Esophagus (tissue), 2 donors: ENCODE measurements at regions not wholly inside any gene's neighbourhood (a gene's known extent, or its start where the extent isn't known, plus 50 kb on each side); places are given as distances from the start of the nearest gene placed in this dataset.

Experiments
- H3K27ac ChIP-seq, 2 donors: one replicate each; pipeline ENCODE4 v1.5.1; 2013; ENCODE audit warnings: low read depth in 2 of 2, mild to moderate bottlenecking in 2 of 2, inconsistent platforms in 1 of 2, low read length in 1 of 2, moderate library complexity in 1 of 2
- H3K27me3 ChIP-seq, 2 donors: one replicate each; pipeline ENCODE4 v1.6.1; 2013; ENCODE audit warnings: low read length in 2 of 2, control low read depth in 1 of 2, mild to moderate bottlenecking in 1 of 2; ENCODE audit not compliant: insufficient read depth in 2 of 2, control insufficient read depth in 1 of 2
- H3K36me3 ChIP-seq, 2 donors: one replicate each; pipeline ENCODE4 v1.6.1; 2013; ENCODE audit warnings: low read length in 1 of 2; ENCODE audit not compliant: control insufficient read depth in 2 of 2, insufficient read depth in 2 of 2
- H3K4me1 ChIP-seq, 2 donors: one replicate each; pipeline ENCODE4 v1.6.1; 2013; ENCODE audit warnings: low read length in 1 of 2; ENCODE audit not compliant: control insufficient read depth in 2 of 2, insufficient read depth in 2 of 2
- H3K4me3 ChIP-seq, 2 donors: one replicate each; pipeline ENCODE4 v1.5.1; 2013; ENCODE audit warnings: low read length in 2 of 2, mild to moderate bottlenecking in 2 of 2, low read depth in 1 of 2, moderate library complexity in 1 of 2
- H3K9me3 ChIP-seq, 2 donors: one replicate each; pipeline ENCODE4 v1.6.1; 2013; ENCODE audit warnings: mild to moderate bottlenecking in 2 of 2, low read depth in 1 of 2, low read length in 1 of 2, moderate library complexity in 1 of 2; ENCODE audit not compliant: control insufficient read depth in 2 of 2, insufficient read depth in 1 of 2
- WGBS, 2 donors: extraction: QIAGEN DNeasy Blood & Tissue Kit; methylation state at CpG; one replicate each; pipeline ENCODE4 v1.1.7; 2013; 5-methylcytosine and 5-hydroxymethylcytosine counted together
- donor health status: healthy with polysubstance abuse.
- donor health status: Bipolar disorder and iron deficiency.

- 88 to 89% methylated on average over 5 of the region's 5 CpGs for WGBS, 2 donors
- H3K4me1 ChIP-seq: no peaks in the 10 kb centered on the region
Measured at GRCh38 chr2:7352191-7352590, 435.0 kb downstream of the RNF144A start.

DNA sequence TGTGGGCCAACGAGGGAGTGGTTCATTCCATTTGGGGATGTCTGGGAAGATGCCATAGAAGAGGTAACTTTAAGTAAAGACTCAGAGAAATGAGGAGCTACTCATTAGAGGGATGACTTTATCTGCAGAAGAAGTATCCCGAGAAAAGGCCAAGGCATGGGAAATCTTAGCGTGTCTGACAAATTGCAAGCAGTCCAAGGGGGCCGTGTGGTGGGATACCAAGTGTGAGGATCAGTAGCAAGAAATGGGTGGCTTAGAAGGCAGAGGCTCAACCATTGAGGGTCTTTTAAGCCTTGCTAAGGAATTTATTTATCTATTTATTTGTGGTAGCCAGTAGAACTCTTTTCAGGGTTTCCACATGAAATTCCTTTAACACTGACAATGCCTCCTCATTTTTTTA, 436.4 kb downstream of the RNF144A start:
- H3K4me1 ChIP-seq: no peaks in the 10 kb centered on the region
- H3K4me3 ChIP-seq: no peak overlapping the region
- WGBS, 2 donors: 88 to 91% methylated on average over 4 of the region's 4 CpGs
- H3K27me3 ChIP-seq: no peaks in the 10 kb centered on the region
- no peaks in the 10 kb centered on the region for H3K36me3 ChIP-seq
- H3K9me3 ChIP-seq: no peaks in the 10 kb centered on the region
- no peak overlapping the region for H3K27ac ChIP-seq

More at GRCh38 chr2:7352191-7352590, 435.0 kb downstream of the RNF144A start:
- Histone ChIP-seq H3K27ac (no peak overlapping the region), H3K4me3 (no peak overlapping the region), H3K9me3 (no peaks in the 10 kb centered on the region), H3K27me3 (no peaks in the 10 kb centered on the region), H3K36me3 (no peaks in the 10 kb centered on the region)

GRCh38 chr2:7355781-7356180, 438.6 kb downstream of the RNF144A start:
- Histone ChIP-seq H3K36me3 (no peaks in the 10 kb centered on the region), H3K4me1 (no peaks in the 10 kb centered on the region), H3K27ac (no peak overlapping the region), H3K27me3 (no peaks in the 10 kb centered on the region), H3K4me3 (no peak overlapping the region), H3K9me3 (no peaks in the 10 kb centered on the region)
- WGBS, 2 donors: 83% methylated on average over 10 of the region's 10 CpGs

- WGBS, 2 donors: 68 to 90% methylated on average over 11 of the region's 11 CpGs
- no peak overlapping the region for H3K4me3 ChIP-seq
- no peak overlapping the region for H3K27ac ChIP-seq
- H3K36me3 ChIP-seq: no peaks in the 10 kb centered on the region
- H3K9me3 ChIP-seq: no peaks in the 10 kb centered on the region
- no peaks in the 10 kb centered on the region for H3K4me1 ChIP-seq
- H3K27me3 ChIP-seq: no peaks in the 10 kb centered on the region
Measured at GRCh38 chr2:7356909-7357584, 439.8 kb downstream of the RNF144A start.

DNA sequence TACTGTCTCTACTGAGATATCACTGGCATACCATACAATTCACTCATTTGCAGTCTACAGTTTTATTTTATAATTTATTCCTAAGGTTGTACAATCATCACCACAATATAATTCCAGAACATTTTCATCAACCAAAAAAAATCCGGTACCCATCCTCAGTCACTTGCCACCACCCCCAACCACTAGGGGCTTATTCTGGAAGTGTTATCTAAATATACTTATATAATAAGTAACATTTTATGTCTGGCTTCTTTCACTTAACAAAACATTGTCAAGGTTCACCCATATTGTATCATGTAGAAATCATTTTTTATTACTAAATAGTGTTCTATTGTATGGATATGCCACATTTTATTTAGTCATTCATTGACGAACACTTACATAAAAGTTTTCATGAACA, 440.8 kb downstream of the RNF144A start:
- no peaks in the 10 kb centered on the region for H3K36me3 ChIP-seq
- no peaks in the 10 kb centered on the region for H3K4me1 ChIP-seq
- WGBS, 2 donors: 94 to 95% methylated on average over 2 of the region's 2 CpGs
- H3K27me3 ChIP-seq: no peaks in the 10 kb centered on the region
- H3K4me3 ChIP-seq: no peak overlapping the region
- H3K9me3 ChIP-seq: no peaks in the 10 kb centered on the region
- H3K27ac ChIP-seq: no peak overlapping the region

GRCh38 chr2:7358865-7359447, 441.7 kb downstream of the RNF144A start:
- no peak overlapping the region for H3K4me3 ChIP-seq
- no peaks in the 10 kb centered on the region for H3K27me3 ChIP-seq
- H3K4me1 ChIP-seq: no peaks in the 10 kb centered on the region
- no peaks in the 10 kb centered on the region for H3K9me3 ChIP-seq
- no peak overlapping the region for H3K27ac ChIP-seq
- 67 to 71% methylated on average over 8 of the region's 8 CpGs for WGBS, 2 donors
- no peaks in the 10 kb centered on the region for H3K36me3 ChIP-seq

GRCh38 chr2:7363906-7364305, 446.7 kb downstream of the RNF144A start:
- Histone ChIP-seq H3K4me1 (no peaks in the 10 kb centered on the region), H3K9me3 (no peaks in the 10 kb centered on the region), H3K4me3 (no peak overlapping the region), H3K27me3 (no peaks in the 10 kb centered on the region), H3K36me3 (no peaks in the 10 kb centered on the region), H3K27ac (no peak overlapping the region)
- WGBS, 2 donors: 76 to 94% methylated on average over 3 of the region's 3 CpGs

DNA sequence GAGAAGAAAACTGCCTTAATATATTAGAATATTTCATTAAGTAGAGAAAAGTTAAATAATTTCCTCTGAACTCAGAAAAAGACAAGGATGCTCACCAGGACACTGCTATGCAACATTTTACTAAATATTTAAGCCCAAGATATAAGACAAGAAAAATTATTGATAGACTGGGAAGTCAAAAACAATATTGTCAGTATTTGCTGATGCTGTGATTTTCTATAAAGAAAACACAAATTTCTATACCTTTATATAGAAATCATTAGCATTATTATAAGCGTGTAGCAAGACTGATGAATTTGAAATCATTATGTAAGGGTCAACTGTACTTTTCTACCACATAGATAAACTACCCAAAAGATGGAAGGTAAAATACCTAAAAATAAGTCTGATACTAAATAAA, 451.0 kb downstream of the RNF144A start:
- no peaks in the 10 kb centered on the region for H3K36me3 ChIP-seq
- H3K4me3 ChIP-seq: no peak overlapping the region
- no peaks in the 10 kb centered on the region for H3K27me3 ChIP-seq
- no peaks in the 10 kb centered on the region for H3K9me3 ChIP-seq
- no peaks in the 10 kb centered on the region for H3K4me1 ChIP-seq
- H3K27ac ChIP-seq: no peak overlapping the region
- WGBS, 2 donors: 92 to 96% methylated on average over 1 of the region's 1 CpG

DNA sequence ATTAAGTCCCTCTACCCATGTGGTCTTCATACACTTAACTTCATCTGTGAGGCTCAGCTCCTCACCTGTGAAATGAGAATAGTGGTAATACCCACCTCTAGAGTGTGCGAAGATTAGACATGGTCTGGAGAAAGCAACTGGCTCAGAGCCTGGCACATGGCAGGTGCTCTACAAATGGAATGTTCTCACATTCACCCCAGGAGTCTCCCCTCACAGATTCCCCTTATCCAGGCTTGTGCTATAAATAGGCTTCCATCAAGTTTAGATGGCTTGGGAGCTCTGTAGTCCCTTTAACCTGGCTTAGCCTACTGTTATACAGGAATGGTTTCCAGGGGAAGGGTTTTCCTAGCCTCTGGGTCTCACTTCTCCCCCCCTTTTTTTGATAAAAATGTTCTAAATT, 455.9 kb downstream of the RNF144A start:
- Histone ChIP-seq H3K27ac (no peak overlapping the region), H3K9me3 (no peaks in the 10 kb centered on the region), H3K4me3 (no peak overlapping the region), H3K27me3 (no peaks in the 10 kb centered on the region), H3K4me1 (peaks cover 1 to 2% of the 10 kb centered on the region in 2 donors), H3K36me3 (no peaks in the 10 kb centered on the region)
- whole genome bisulfite sequencing, 2 donors: 85 to 95% methylated on average over 1 of the region's 1 CpG

GRCh38 chr2:7375901-7376300, 458.7 kb downstream of the RNF144A start:
- no peak overlapping the region for H3K4me3 ChIP-seq
- no peaks in the 10 kb centered on the region for H3K36me3 ChIP-seq
- no peaks in the 10 kb centered on the region for H3K27me3 ChIP-seq
- no peak overlapping the region for H3K27ac ChIP-seq
- H3K9me3 ChIP-seq: no peaks in the 10 kb centered on the region
- H3K4me1 ChIP-seq: peaks cover 4 to 7% of the 10 kb centered on the region in 2 donors
